HCT116 (cell line): ENCODE measurements at regions not wholly inside any gene's neighbourhood (a gene's known extent, or its start where the extent isn't known, plus 50 kb on each side); places are given as distances from the start of the nearest gene placed in this dataset.

ENCODE experiments used
- ATAC-seq: fragments of 200-7000 bp; cut with Tn5 transposase; 2 replicates; pipeline ENCODE4 v1.9.1; 2020; ENCODE audit warnings: mild to moderate bottlenecking, moderate library complexity
- BruUV-seq: library from RNA; stranded (reverse); fragments of 400-500 nt; replicated peaks from 2 replicates; lab custom pipeline; 2021; lab: Mats Ljungman, UMichigan
- CTCF ChIA-PET: fragments of 300-600 bp; sonication (Branson Sonifier 250); formaldehyde crosslinking; loops from one replicate; lab custom pipeline; 2021; ENCODE audit warnings: antibody characterized with exemption; lab: Charles Lee
- POLR2A ChIA-PET: fragments of 300-600, 350-600 bp; sonication (Branson Sonifier 250); formaldehyde crosslinking; loops from one replicate; lab custom pipeline; 2021; ENCODE audit warnings: antibody characterized with exemption; lab: Charles Lee
- RAD21 ChIA-PET, 2 experiments: fragments of 300-600 bp; sonication (Branson Sonifier 250); formaldehyde crosslinking; loops; one replicate each; lab custom pipeline; 2023; ENCODE audit warnings: low total read pairs in 2 of 2; ENCODE audit not compliant: uncharacterized antibody in 2 of 2, unreplicated experiment in 2 of 2, low non-redundant PET in 1 of 2; lab: Charles Lee
- DNase-seq: peaks from one replicate; pipeline ENCODE4 v3.0.0-alpha.2; 2010; ENCODE audit warnings: low read depth, low spot score
- H2AFZ ChIP-seq: fragments of 200-600 bp; shearing (Covaris generic), sonication (generic); 2 replicates; pipeline ENCODE4 v1.6.1; 2017; ENCODE audit warnings: low read depth, mixed run types, mixed read lengths, antibody characterized with exemption, low read length; ENCODE audit not compliant: poor library complexity, severe bottlenecking
- H3K27ac ChIP-seq: 2 replicates; pipeline ENCODE4 v1.5.1; 2012; ENCODE audit warnings: low read depth, low read length
- H3K27me3 ChIP-seq: fragments of 200-600 bp; sonication (generic); 2 replicates; pipeline ENCODE4 v1.6.1; 2016; ENCODE audit warnings: mixed run types, low read length, mixed read lengths; ENCODE audit not compliant: insufficient read depth
- H3K36me3 ChIP-seq, 2 experiments: fragments of 200-500 bp in 1 of 2; fragments of 200-600 bp in 1 of 2; sonication (Bioruptor generic) in 1 of 2; sonication (generic) in 1 of 2; 2 replicates each; pipeline versions ENCODE4 v1.5.1 to v1.6.1; 2014 to 2016; ENCODE audit warnings: low read length in 2 of 2, inconsistent platforms in 1 of 2, mixed read lengths in 1 of 2, mixed run types in 1 of 2; ENCODE audit not compliant: insufficient read depth in 2 of 2, control insufficient read depth in 1 of 2
- H3K4me1 ChIP-seq, 2 experiments: fragments of 200-600 bp in 1 of 2; sonication (generic) in 1 of 2; 2 replicates each; pipeline versions ENCODE4 v1.5.1 to v1.6.1; 2012 to 2017; ENCODE audit warnings: low read length in 2 of 2, inconsistent platforms in 1 of 2, mild to moderate bottlenecking in 1 of 2, mixed read lengths in 1 of 2, mixed run types in 1 of 2, moderate library complexity in 1 of 2; ENCODE audit not compliant: insufficient read depth in 2 of 2, control insufficient read depth in 1 of 2
- H3K4me2 ChIP-seq: fragments of 200-600 bp; sonication (generic); 2 replicates; pipeline ENCODE4 v1.6.1; 2017; ENCODE audit warnings: mixed run types, low read length, mixed read lengths
- H3K4me3 ChIP-seq, 2 experiments: fragments of 200-600 bp in 1 of 2; sonication (generic) in 1 of 2; replicated peaks in 1 of 2; 2 replicates each; pipeline ENCODE4 v1.5.1; 2011 to 2016; ENCODE audit warnings: low read length in 2 of 2, control low read depth in 1 of 2, low read depth in 1 of 2, mild to moderate bottlenecking in 1 of 2, mixed read lengths in 1 of 2, mixed run types in 1 of 2
- H3K79me2 ChIP-seq: fragments of 200-600 bp; sonication (generic); 2 replicates; pipeline ENCODE4 v1.6.1; 2017; ENCODE audit warnings: mild to moderate bottlenecking, mixed run types, low read length, moderate library complexity, mixed read lengths; ENCODE audit not compliant: insufficient read depth
- H3K9ac ChIP-seq: fragments of 200-600 bp; sonication (generic); 2 replicates; pipeline ENCODE4 v1.6.1; 2016; ENCODE audit warnings: low read length, mixed read lengths
- H3K9me2 ChIP-seq: fragments of 200-600 bp; sonication (generic), shearing (Covaris generic); 2 replicates; pipeline ENCODE4 v1.6.1; 2017; ENCODE audit warnings: mixed run types, mild to moderate bottlenecking, moderate library complexity; ENCODE audit not compliant: insufficient read depth
- H3K9me3 ChIP-seq, 2 experiments: fragments of 200-500 bp in 1 of 2; fragments of 200-600 bp in 1 of 2; sonication (Bioruptor generic) in 1 of 2; sonication (generic) in 1 of 2; 2 replicates each; pipeline ENCODE4 v1.6.1; 2014 to 2017; ENCODE audit warnings: low read length in 2 of 2, mixed read lengths in 2 of 2, inconsistent platforms in 1 of 2, low read depth in 1 of 2, mild to moderate bottlenecking in 1 of 2, mixed run types in 1 of 2, moderate library complexity in 1 of 2; ENCODE audit not compliant: control insufficient read depth in 1 of 2, insufficient read depth in 1 of 2
- H4K20me1 ChIP-seq: fragments of 200-600 bp; sonication (generic), shearing (Covaris generic); 2 replicates; pipeline ENCODE4 v1.6.1; 2017; ENCODE audit warnings: mixed run types, mild to moderate bottlenecking, moderate library complexity; ENCODE audit not compliant: insufficient read depth
- ATF3 ChIP-seq: IDR thresholded peaks from 2 replicates; pipeline ENCODE4 v1.6.1; 2012
- CBX3 ChIP-seq: IDR thresholded peaks from 2 replicates; pipeline ENCODE4 v1.6.1; 2012; ENCODE audit warnings: low read depth
- CTCF ChIP-seq, 3 experiments: fragments of 200-600 bp in 1 of 3; sonication (generic) in 1 of 3; IDR thresholded peaks in 2 of 3; conservative IDR thresholded peaks in 1 of 3; 2 replicates each; pipeline ENCODE4 v1.5.1; 2012 to 2017; ENCODE audit warnings: low read depth in 2 of 3, low read length in 2 of 3, antibody characterized with exemption in 1 of 3, borderline replicate concordance in 1 of 3, control low read depth in 1 of 3, mild to moderate bottlenecking in 1 of 3, mixed read lengths in 1 of 3, mixed run types in 1 of 3, moderate library complexity in 1 of 3; ENCODE audit not compliant: insufficient read depth in 1 of 3
- ELF1 ChIP-seq: IDR thresholded peaks from 2 replicates; pipeline ENCODE4 v1.6.1; 2012; ENCODE audit warnings: low read depth, borderline replicate concordance
- EZH2 ChIP-seq: fragments of 200-600 bp; sonication (generic); IDR thresholded peaks from 2 replicates; pipeline ENCODE4 v1.6.1; 2017; ENCODE audit warnings: antibody characterized with exemption, mixed run types
- FOSL1 ChIP-seq: IDR thresholded peaks from 2 replicates; pipeline ENCODE4 v1.6.1; 2012; ENCODE audit warnings: low read depth
- JUND ChIP-seq: IDR thresholded peaks from 2 replicates; pipeline ENCODE4 v1.6.1; 2012
- POLR2A ChIP-seq: IDR thresholded peaks from 2 replicates; pipeline ENCODE4 v1.7.0; 2011; ENCODE audit warnings: borderline replicate concordance; ENCODE audit not compliant: insufficient read depth, insufficient read length; ENCODE audit errors: extremely low read depth
- POLR2AphosphoS5 ChIP-seq: IDR thresholded peaks from 2 replicates; pipeline ENCODE4 v1.6.1; 2011; ENCODE audit warnings: mild to moderate bottlenecking, low read depth, low read length, moderate library complexity
- REST ChIP-seq: IDR thresholded peaks from 2 replicates; pipeline ENCODE4 v1.6.1; 2012; ENCODE audit warnings: low read depth
- SIN3A ChIP-seq: IDR thresholded peaks from 2 replicates; pipeline ENCODE4 v1.6.1; 2012; ENCODE audit warnings: low read depth
- SP1 ChIP-seq: IDR thresholded peaks from 2 replicates; pipeline ENCODE4 v1.6.1; 2012; ENCODE audit warnings: low read depth
- SRF ChIP-seq: IDR thresholded peaks from 2 replicates; pipeline ENCODE4 v1.6.1; 2012; ENCODE audit warnings: low read depth
- TCF7L2 ChIP-seq: IDR thresholded peaks from 2 replicates; pipeline ENCODE4 v1.7.0; 2011; ENCODE audit warnings: borderline replicate concordance, inconsistent platforms; ENCODE audit not compliant: insufficient read depth, insufficient read length; ENCODE audit errors: extremely low read depth
- YY1 ChIP-seq: IDR thresholded peaks from 2 replicates; pipeline ENCODE4 v1.6.1; 2011; ENCODE audit warnings: low read length, low read depth, moderate library complexity, mild to moderate bottlenecking; ENCODE audit not compliant: insufficient replicate concordance; ENCODE audit errors: extremely low read depth
- ZFX ChIP-seq: fragments of 450-650 bp; IDR thresholded peaks from 2 replicates; pipeline ENCODE4 v1.6.1; 2017
- ZNF274 ChIP-seq: fragments of 200-500 bp; sonication (Bioruptor generic); IDR thresholded peaks from 2 replicates; pipeline ENCODE4 v1.6.1; 2014; ENCODE audit warnings: mild to moderate bottlenecking, low read depth, low read length, inconsistent platforms
- intact Hi-C: fragments of 100-400 bp; cut with micrococcal nuclease; formaldehyde crosslinking; loops from 2 replicates; pipeline ENCODE4 v1.10.0; 2022
- TF ChIP-seq, protein P1 (sequence below): IDR thresholded peaks from 2 replicates; pipeline ENCODE4 v1.6.1; 2012

GRCh38 chr5:20331826-20332225 is 343.8 kb upstream of the CDH18 start (continued):
- TF ChIP-seq REST (no peak), SRF (no peak), FOSL1 (no peak), YY1 (no peak)
- TF ChIP-seq, all 23 proteins: peak for 0

DNA sequence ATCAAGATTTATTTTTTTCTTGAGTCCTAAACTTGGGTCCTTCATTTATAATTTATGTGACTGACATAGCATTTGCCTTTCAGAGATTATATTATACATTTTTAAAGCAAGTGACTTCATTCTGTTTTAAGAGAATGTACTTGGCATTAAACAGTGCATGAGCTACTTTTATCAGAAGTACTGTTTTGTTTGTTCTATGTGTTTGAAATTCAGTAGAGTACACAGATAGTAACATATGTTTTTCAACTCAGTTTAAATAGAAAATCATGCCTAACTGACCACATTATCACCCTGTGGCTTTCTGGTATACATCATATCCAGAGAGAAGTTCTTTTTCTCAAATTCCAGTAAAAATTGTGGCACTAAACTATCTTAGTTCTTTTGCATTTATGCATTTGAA is 335.3 kb upstream of the CDH18 start:
- intact Hi-C loops: no loop called here
- H3K9ac ChIP-seq: no peak overlapping the region
- no peaks in the 10 kb centered on the region for H3K4me1 ChIP-seq
- no peak overlapping the region for H3K27ac ChIP-seq
- H3K27me3 ChIP-seq: no peaks in the 10 kb centered on the region
- no peak overlapping the region for H2AFZ ChIP-seq
- no TSS peak for BruUV-seq
- RAD21 ChIA-PET: no interaction called here
- no peaks in the 10 kb centered on the region for H3K79me2 ChIP-seq
- POLR2A ChIA-PET: no interaction called here
- no peak overlapping the region for H3K4me3 ChIP-seq
- no peak for TF ChIP-seq CTCF (IDR thresholded peaks at IDR 0.05 in 2 of 3, conservative IDR thresholded peaks at IDR 0.05 in 1 of 3; ENCODE audit: borderline replicate concordance in 1 of 3, insufficient read depth in 1 of 3, low read depth in 2 of 3, low read length in 2 of 3)
- TF ChIP-seq SRF: no peak
- TF ChIP-seq ZNF274: no peak
- TF ChIP-seq ATF3: no peak
- TF ChIP-seq SIN3A: no peak
- no peak for TF ChIP-seq CBX3
- TF ChIP-seq JUND: no peak
- no peak for TF ChIP-seq POLR2A
- no peak for TF ChIP-seq ELF1
- no peak for TF ChIP-seq TCF7L2
- TF ChIP-seq, protein P1, sequence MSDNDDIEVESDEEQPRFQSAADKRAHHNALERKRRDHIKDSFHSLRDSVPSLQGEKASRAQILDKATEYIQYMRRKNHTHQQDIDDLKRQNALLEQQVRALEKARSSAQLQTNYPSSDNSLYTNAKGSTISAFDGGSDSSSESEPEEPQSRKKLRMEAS: no peak
- no peak for TF ChIP-seq YY1
- TF ChIP-seq SP1: no peak
- TF ChIP-seq FOSL1: no peak
- no peak for TF ChIP-seq POLR2AphosphoS5
- TF ChIP-seq ZFX: no peak
- no peak for TF ChIP-seq EZH2
- TF ChIP-seq, all 23 proteins: peak for 0
- ATAC-seq (no peak), DNase-seq (no peak)
- Histone ChIP-seq H3K9me3 (peaks cover 15% of the 10 kb centered on the region in 2 experiments; a peak in 2 of 4 replicates), H4K20me1 (no peaks in the 10 kb centered on the region), H3K36me3 (no peaks in the 10 kb centered on the region), H3K4me2 (no peak overlapping the region), H3K9me2 (no peaks in the 10 kb centered on the region)
- CTCF ChIA-PET: no interaction called here
